ENCODE measurements at regions not wholly inside any gene's neighbourhood (a gene's known extent, or its start where the extent isn't known, plus 50 kb on each side); places are given as distances from the start of the nearest gene placed in this dataset.

GRCh38 chr5:166373817-166374216 is 1917.6 kb upstream of the WWC1 start:
- intact Hi-C loops (cut with micrococcal nuclease): no loop called here

GRCh38 chr5:166377756-166378155 is 1913.7 kb upstream of the WWC1 start:
- H3K4me2 ChIP-seq (replicated peaks; ENCODE audit: extremely low read depth, low read length, poor library complexity, severe bottlenecking): no peak overlapping the region
- intact Hi-C loops (cut with micrococcal nuclease): no loop called here
- Mint-ChIP-seq H3K27me3 (ENCODE audit: low read depth in 3 of 3) (no peaks in the 10 kb centered on the region), H3K4me3 (no peak overlapping the region), H3K36me3 (no peaks in the 10 kb centered on the region), H3K4me1 (no peaks in the 10 kb centered on the region), H3K9me3 (peaks cover 4 to 24% (median 11%) of the 10 kb centered on the region in 7 donors), H3K27ac (no peak overlapping the region)
- WGBS (ENCODE audit: insufficient coverage): 91% methylated on average over 6 of the region's 6 CpGs
- TF ChIP-seq CTCF (IDR thresholded peaks at IDR 0.05): no peak
- DNase-seq: no peak
- H3K9me3 ChIP-seq (replicated peaks in 1 of 2; ENCODE audit: control insufficient read depth in 1 of 2, insufficient read depth in 1 of 2, low read length in 2 of 2): peaks cover 9 to 26% of the 10 kb centered on the region in 2 donors
- H3K4me3 ChIP-seq (replicated peaks in 1 of 3; ENCODE audit: low read depth in 2 of 3, low read length in 3 of 3): no peak overlapping the region
- H3K27me3 ChIP-seq (ENCODE audit: control insufficient read depth in 2 of 2, insufficient read depth in 2 of 2, low read length in 2 of 2): no peaks in the 10 kb centered on the region
- H3K27ac ChIP-seq (ENCODE audit: low read depth in 1 of 2, low read length in 2 of 2): no peak overlapping the region
- no peaks in the 10 kb centered on the region for H3K79me2 ChIP-seq (ENCODE audit: insufficient read depth, low read length)
- H3K9ac ChIP-seq (ENCODE audit: insufficient read depth, low read length, poor library complexity, severe bottlenecking): no peak overlapping the region
- no peak overlapping the region for H2AFZ ChIP-seq (ENCODE audit: insufficient read depth, low read depth, low read length, poor library complexity, severe bottlenecking)
- no peaks in the 10 kb centered on the region for H3K4me1 ChIP-seq (ENCODE audit: control insufficient read depth in 1 of 2, insufficient read depth in 2 of 2, low read length in 2 of 2)
- H3K36me3 ChIP-seq (replicated peaks in 1 of 2; ENCODE audit: control insufficient read depth in 1 of 2, insufficient read depth in 2 of 2, low read length in 2 of 2): no peaks in the 10 kb centered on the region
- no peaks in the 10 kb centered on the region for H4K20me1 ChIP-seq (ENCODE audit: insufficient read depth, low read length)

More at GRCh38 chr5:166373817-166374216, 1917.6 kb upstream of the WWC1 start:
- H4K20me1 ChIP-seq (ENCODE audit: insufficient read depth, low read length): no peaks in the 10 kb centered on the region
- DNase-seq: no peak
- no peaks in the 10 kb centered on the region for H3K36me3 Mint-ChIP-seq
- no CpG with 5 or more reads among the region's 2 CpGs for WGBS (ENCODE audit: insufficient coverage)
- H3K4me1 Mint-ChIP-seq: no peaks in the 10 kb centered on the region
- peaks cover 0 to 13% (median 5%) of the 10 kb centered on the region in 7 donors for H3K9me3 Mint-ChIP-seq
- no peak overlapping the region for H2AFZ ChIP-seq (ENCODE audit: insufficient read depth, low read depth, low read length, poor library complexity, severe bottlenecking)
- no peaks in the 10 kb centered on the region for H3K27me3 ChIP-seq (ENCODE audit: control insufficient read depth in 2 of 2, insufficient read depth in 2 of 2, low read length in 2 of 2)
- H3K9me3 ChIP-seq (replicated peaks in 1 of 2; ENCODE audit: control insufficient read depth in 1 of 2, insufficient read depth in 1 of 2, low read length in 2 of 2): peaks cover 7 to 13% of the 10 kb centered on the region in 2 donors
- no peak overlapping the region for H3K4me3 ChIP-seq (replicated peaks in 1 of 3; ENCODE audit: low read depth in 2 of 3, low read length in 3 of 3)
- no peak overlapping the region for H3K27ac Mint-ChIP-seq
- H3K4me1 ChIP-seq (ENCODE audit: control insufficient read depth in 1 of 2, insufficient read depth in 2 of 2, low read length in 2 of 2): no peaks in the 10 kb centered on the region
- no peaks in the 10 kb centered on the region for H3K36me3 ChIP-seq (replicated peaks in 1 of 2; ENCODE audit: control insufficient read depth in 1 of 2, insufficient read depth in 2 of 2, low read length in 2 of 2)
- no peak overlapping the region for H3K4me2 ChIP-seq (replicated peaks; ENCODE audit: extremely low read depth, low read length, poor library complexity, severe bottlenecking)
- H3K27me3 Mint-ChIP-seq (ENCODE audit: low read depth in 3 of 3): no peaks in the 10 kb centered on the region
- no peak overlapping the region for H3K4me3 Mint-ChIP-seq
- no peaks in the 10 kb centered on the region for H3K79me2 ChIP-seq (ENCODE audit: insufficient read depth, low read length)
- no peak for TF ChIP-seq CTCF (IDR thresholded peaks at IDR 0.05)
- H3K9ac ChIP-seq (ENCODE audit: insufficient read depth, low read length, poor library complexity, severe bottlenecking): no peak overlapping the region
- no peak overlapping the region for H3K27ac ChIP-seq (ENCODE audit: low read depth in 1 of 2, low read length in 2 of 2)

Measured in CD14-positive monocyte (primary cell).